Hepatocyte (in vitro differentiated cells): ENCODE measurements at regions not wholly inside any gene's neighbourhood (a gene's known extent, or its start where the extent isn't known, plus 50 kb on each side); places are given as distances from the start of the nearest gene placed in this dataset.
A peak's percentile ranks its signal among the peaks of the same experiment; 100 is the strongest.
"Not testable (repeated sequence)": the region's sequence is repeated elsewhere in the genome, so short reads cannot be mapped to it uniquely, and the experiment has no call there.

Experiments used
- DNase-seq: peaks from one replicate; pipeline ENCODE4 v3.0.0-alpha.2; 2016; ENCODE audit warnings: low spot score
- H2AFZ ChIP-seq: fragments of 200-600 bp; sonication (generic); 2 replicates; pipeline ENCODE4 v1.6.0; 2016; ENCODE audit warnings: antibody characterized with exemption, mild to moderate bottlenecking
- H3K27ac ChIP-seq: fragments of 200-600 bp; sonication (generic); 2 replicates; pipeline ENCODE4 v1.5.1; 2016; ENCODE audit warnings: mild to moderate bottlenecking
- H3K27me3 ChIP-seq: fragments of 200-600 bp; sonication (generic); 2 replicates; pipeline ENCODE4 v1.6.1; 2016
- H3K36me3 ChIP-seq: fragments of 200-600 bp; sonication (generic); replicated peaks from 2 replicates; pipeline ENCODE4 v1.5.1; 2016; ENCODE audit warnings: low read depth; ENCODE audit not compliant: insufficient read depth
- H3K4me1 ChIP-seq: fragments of 200-600 bp; sonication (generic); 2 replicates; pipeline ENCODE4 v1.5.1; 2016; ENCODE audit warnings: mild to moderate bottlenecking, moderate library complexity; ENCODE audit not compliant: insufficient read depth
- H3K4me2 ChIP-seq: fragments of 200-600 bp; sonication (generic); 2 replicates; pipeline ENCODE4 v1.6.0; 2016
- H3K4me3 ChIP-seq: fragments of 200-600 bp; sonication (generic); 2 replicates; pipeline ENCODE4 v1.5.1; 2016; ENCODE audit warnings: mild to moderate bottlenecking
- H3K79me2 ChIP-seq: fragments of 200-600 bp; sonication (generic); 2 replicates; pipeline ENCODE4 v1.6.0; 2017; ENCODE audit warnings: mild to moderate bottlenecking
- H3K9me2 ChIP-seq: fragments of 200-600 bp; sonication (generic); replicated peaks from 2 replicates; pipeline ENCODE4 v1.6.0; 2017; ENCODE audit warnings: mild to moderate bottlenecking; ENCODE audit not compliant: insufficient read depth
- H3K9me3 ChIP-seq: fragments of 200-600 bp; sonication (generic); 2 replicates; pipeline ENCODE4 v1.5.1; 2016; ENCODE audit warnings: low read depth, mild to moderate bottlenecking
- H4K20me1 ChIP-seq: fragments of 200-600 bp; sonication (generic); 2 replicates; pipeline ENCODE4 v1.6.0; 2016; ENCODE audit warnings: mild to moderate bottlenecking; ENCODE audit not compliant: insufficient read depth, poor library complexity, severe bottlenecking
- CTCF ChIP-seq: fragments of 200-600 bp; sonication (generic); IDR thresholded peaks from 2 replicates; pipeline ENCODE4 v1.5.1; 2016; ENCODE audit warnings: antibody characterized with exemption, mild to moderate bottlenecking; ENCODE audit not compliant: poor library complexity
- EZH2 ChIP-seq: fragments of 200-600 bp; sonication (generic); IDR thresholded peaks from 2 replicates; pipeline ENCODE4 v1.6.1; 2016; ENCODE audit warnings: antibody characterized with exemption, mild to moderate bottlenecking, borderline replicate concordance
- EZH2phosphoT487 ChIP-seq: fragments of 200-600 bp; sonication (generic); IDR thresholded peaks from one replicate; pipeline ENCODE4 v1.6.1; 2018; ENCODE audit warnings: antibody characterized with exemption, mild to moderate bottlenecking, low read depth, moderate library complexity; ENCODE audit not compliant: unreplicated experiment, severe bottlenecking
- WGBS: methylation state at CpG from one replicate; pipeline ENCODE4 v1.1.6; 2016; ENCODE audit warnings: low lambda C conversion rate; ENCODE audit errors: missing lambda C conversion rate; 5-methylcytosine and 5-hydroxymethylcytosine counted together

GRCh38 chr12:63445224-63445880, 222.9 kb downstream of the DPY19L2 start:
- Histone ChIP-seq H4K20me1 (no peaks in the 10 kb centered on the region), H3K27me3 (no peaks in the 10 kb centered on the region), H3K27ac (no peak overlapping the region), H3K9me2 (no peaks in the 10 kb centered on the region), H3K4me1 (no peaks in the 10 kb centered on the region), H2AFZ (no peak overlapping the region), H3K4me2 (no peak overlapping the region), H3K79me2 (no peaks in the 10 kb centered on the region), H3K4me3 (no peak overlapping the region), H3K36me3 (no peaks in the 10 kb centered on the region), H3K9me3 (no peaks in the 10 kb centered on the region)
- no peak for TF ChIP-seq EZH2
- DNase-seq, result no peak
- 80% methylated on average over 3 of the region's 3 CpGs for WGBS

DNA sequence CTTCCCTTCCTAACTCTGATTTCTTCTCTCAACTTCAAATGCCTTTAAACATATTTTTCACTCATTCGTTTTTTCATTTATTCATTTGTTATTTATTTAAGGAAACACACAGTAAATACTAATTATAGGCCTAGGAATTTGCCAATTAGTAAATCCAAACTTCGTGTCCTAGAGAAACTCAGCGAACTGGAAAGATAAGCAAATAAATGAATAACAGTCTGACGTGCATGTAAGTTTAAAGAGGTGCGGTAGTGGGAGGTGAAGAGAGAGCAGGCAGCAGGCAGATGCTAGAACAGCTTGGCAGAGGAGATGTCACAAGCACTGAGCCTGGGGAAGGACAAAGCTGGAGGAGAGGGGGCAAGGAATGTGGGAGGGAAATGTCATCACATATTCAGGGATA, 228.2 kb downstream of the DPY19L2 start:
- no peak overlapping the region for H3K27ac ChIP-seq
- no peak overlapping the region for H2AFZ ChIP-seq
- H3K9me2 ChIP-seq, result no peaks in the 10 kb centered on the region
- WGBS, result 37% methylated on average over 5 of the region's 5 CpGs
- no peak overlapping the region for H3K4me2 ChIP-seq
- H3K79me2 ChIP-seq, result no peaks in the 10 kb centered on the region
- no peaks in the 10 kb centered on the region for H3K9me3 ChIP-seq
- H3K36me3 ChIP-seq, result no peaks in the 10 kb centered on the region
- H4K20me1 ChIP-seq, result no peaks in the 10 kb centered on the region
- H3K4me3 ChIP-seq, result no peak overlapping the region
- TF ChIP-seq CTCF (no peak), EZH2phosphoT487 (no peak), EZH2 (no peak)
- H3K27me3 ChIP-seq, result no peaks in the 10 kb centered on the region
- DNase-seq, result peak; percentile 6
- no peaks in the 10 kb centered on the region for H3K4me1 ChIP-seq

- not testable (repeated sequence) for H4K20me1 ChIP-seq, H3K36me3 ChIP-seq, H3K4me3 ChIP-seq, H2AFZ ChIP-seq, DNase-seq, H3K27ac ChIP-seq, H3K27me3 ChIP-seq, H3K9me3 ChIP-seq, H3K4me1 ChIP-seq, H3K9me2 ChIP-seq, H3K79me2 ChIP-seq, H3K4me2 ChIP-seq
- 95% methylated on average over 11 of the region's 11 CpGs for WGBS
Measured at GRCh38 chr12:63434384-63434783, 233.9 kb downstream of the DPY19L2 start.

DNA sequence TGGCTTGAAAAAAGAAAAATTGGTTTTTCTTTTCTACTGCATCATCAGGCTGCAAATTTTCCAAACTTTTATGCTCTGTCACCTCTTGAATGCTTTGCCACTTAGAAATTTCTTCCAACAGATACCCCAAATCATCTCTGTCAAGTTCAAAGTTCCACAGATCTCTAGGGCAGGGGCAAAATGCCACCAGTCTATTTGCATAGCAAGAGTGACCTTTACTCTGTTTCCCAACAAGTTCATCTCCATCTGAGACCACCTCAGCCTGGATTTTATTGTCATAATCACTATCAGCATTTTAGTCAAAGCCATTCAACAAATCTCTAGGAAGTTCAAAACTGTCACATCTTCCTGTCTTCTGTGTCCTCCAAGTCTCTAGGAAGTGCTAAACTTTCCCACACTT, 240.3 kb downstream of the DPY19L2 start:
- H3K4me3 ChIP-seq, H3K9me2 ChIP-seq, H3K27me3 ChIP-seq, H3K79me2 ChIP-seq, H3K27ac ChIP-seq, H4K20me1 ChIP-seq, H3K9me3 ChIP-seq, H2AFZ ChIP-seq, H3K4me2 ChIP-seq, H3K4me1 ChIP-seq, H3K36me3 ChIP-seq, DNase-seq: not testable (repeated sequence)

GRCh38 chr12:63427029-63427428, 241.3 kb downstream of the DPY19L2 start:
- not testable (repeated sequence) for H3K9me2 ChIP-seq, H3K36me3 ChIP-seq, DNase-seq, H3K4me1 ChIP-seq, H3K4me3 ChIP-seq, H3K27ac ChIP-seq, H3K9me3 ChIP-seq, H3K27me3 ChIP-seq, H3K79me2 ChIP-seq, H4K20me1 ChIP-seq, H3K4me2 ChIP-seq, H2AFZ ChIP-seq
- WGBS, result 88% methylated on average over 2 of the region's 2 CpGs
